AG08395 (cell line): ENCODE measurements at regions not wholly inside any gene's neighbourhood (a gene's known extent, or its start where the extent isn't known, plus 50 kb on each side); places are given as distances from the start of the nearest gene placed in this dataset.
"Not testable (repeated sequence)": the region's sequence is repeated elsewhere in the genome, so short reads cannot be mapped to it uniquely, and the experiment has no call there.

Source experiments
- DNase-seq: peaks from one replicate; pipeline ENCODE4 v3.0.0; 2012; ENCODE audit warnings: mixed read lengths, low spot score

GRCh38 chr3:194042927-194043326 lies 93.0 kb upstream of the HES1 start:
- peak; percentile 65 for DNase-seq

- DNase-seq, result peak; percentile 59
Measured at GRCh38 chr3:194043516-194043915, 92.4 kb upstream of the HES1 start.

GRCh38 chr3:194045289-194045688 lies 90.7 kb upstream of the HES1 start:
- no peak for DNase-seq

GRCh38 chr3:194045919-194046318 lies 90.0 kb upstream of the HES1 start:
- DNase-seq, result no peak

GRCh38 chr3:194046531-194046930 lies 89.4 kb upstream of the HES1 start:
- DNase-seq, result no peak

GRCh38 chr3:194046995-194047645 lies 88.8 kb upstream of the HES1 start:
- no peak for DNase-seq

- no peak for DNase-seq
Measured at GRCh38 chr3:194049394-194049793, 86.6 kb upstream of the HES1 start.

DNA sequence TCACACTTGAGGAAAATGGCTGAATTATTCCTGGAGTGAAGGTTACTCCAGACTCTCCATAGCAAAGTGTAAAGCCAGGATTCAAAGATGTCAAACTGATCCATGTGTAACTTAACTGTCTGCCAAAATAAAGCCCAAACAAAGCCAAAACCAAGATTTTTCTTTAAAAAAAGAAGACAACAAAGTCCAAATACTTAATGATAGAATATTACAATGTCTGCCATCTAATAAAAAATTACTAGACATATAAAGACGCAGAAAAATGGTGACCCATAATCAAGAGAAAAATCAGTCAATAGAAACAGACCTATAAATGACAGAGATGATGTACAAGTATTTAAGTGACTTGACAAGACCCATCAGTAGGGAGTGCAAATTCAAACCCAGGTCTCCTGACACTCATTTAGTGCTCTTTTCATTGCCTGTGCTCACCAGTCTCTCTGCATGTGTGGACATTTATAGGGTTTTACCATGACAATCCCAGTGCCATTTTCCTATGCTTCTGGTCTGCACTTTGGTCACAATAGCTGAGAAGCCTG lies 85.1 kb upstream of the HES1 start:
- no peak for DNase-seq

DNA sequence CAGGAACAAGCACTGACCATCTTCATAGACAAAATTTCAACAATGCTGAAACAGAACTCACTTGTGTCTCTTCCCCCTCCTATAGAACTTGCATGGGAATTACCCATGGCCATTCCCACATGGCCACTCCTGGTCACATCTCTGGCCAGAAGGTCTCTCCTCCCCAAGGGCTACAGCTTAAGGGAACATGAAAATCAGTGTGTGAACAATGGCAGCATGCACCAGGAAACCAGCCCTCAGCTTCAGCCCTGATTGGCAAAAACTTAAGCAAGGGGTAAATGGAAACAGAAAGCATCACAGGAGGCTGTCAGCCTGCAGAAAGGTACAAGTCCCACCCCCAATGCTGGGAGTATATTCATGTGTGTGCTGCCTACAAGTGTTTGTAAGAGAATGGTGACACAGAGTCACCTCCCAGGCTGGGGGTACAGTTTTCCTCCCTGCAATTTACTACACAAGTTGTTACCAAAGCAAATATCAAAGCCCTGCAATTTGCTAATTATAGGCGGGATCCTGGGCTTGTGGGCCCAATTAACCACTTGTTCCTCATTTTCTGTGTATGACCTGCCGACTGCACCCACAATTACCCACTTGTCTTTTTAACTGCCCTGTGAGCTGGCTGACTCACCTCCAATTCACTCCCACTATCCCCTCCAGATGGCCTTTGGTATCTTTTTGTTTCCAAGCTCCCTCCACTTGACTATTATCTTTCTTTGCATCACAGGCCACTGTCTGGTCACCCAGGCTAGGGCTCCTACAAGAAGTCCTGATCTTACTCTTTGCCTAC lies 84.4 kb upstream of the HES1 start:
- no peak for DNase-seq

DNA sequence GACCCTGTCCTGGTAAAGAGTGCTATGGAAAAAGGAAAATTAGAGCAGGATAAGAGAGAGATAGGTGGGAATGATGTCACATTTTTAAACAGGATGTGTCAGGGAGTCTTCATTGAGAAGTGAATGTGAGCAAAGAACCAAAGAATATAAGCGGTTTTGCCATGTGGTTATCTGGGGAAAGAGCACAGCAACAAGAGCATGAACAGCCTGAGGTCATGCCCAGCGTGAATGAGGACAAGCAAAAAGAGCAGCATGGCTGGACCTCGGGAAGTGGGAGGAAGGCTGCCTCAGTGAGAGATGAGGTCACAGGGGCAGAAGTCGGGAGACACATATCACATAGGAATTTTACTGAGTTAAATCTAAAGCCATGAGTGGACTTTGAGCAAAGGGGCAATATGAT lies 82.8 kb upstream of the HES1 start:
- no peak for DNase-seq

GRCh38 chr3:194054016-194054415 lies 81.9 kb upstream of the HES1 start:
- DNase-seq, result no peak

- DNase-seq, result no peak
Measured at GRCh38 chr3:194054540-194054939, 81.4 kb upstream of the HES1 start.

- no peak for DNase-seq
Measured at GRCh38 chr3:194054961-194055360, 81.0 kb upstream of the HES1 start.

GRCh38 chr3:194056323-194056722 lies 79.6 kb upstream of the HES1 start:
- DNase-seq, result not testable (repeated sequence)

DNA sequence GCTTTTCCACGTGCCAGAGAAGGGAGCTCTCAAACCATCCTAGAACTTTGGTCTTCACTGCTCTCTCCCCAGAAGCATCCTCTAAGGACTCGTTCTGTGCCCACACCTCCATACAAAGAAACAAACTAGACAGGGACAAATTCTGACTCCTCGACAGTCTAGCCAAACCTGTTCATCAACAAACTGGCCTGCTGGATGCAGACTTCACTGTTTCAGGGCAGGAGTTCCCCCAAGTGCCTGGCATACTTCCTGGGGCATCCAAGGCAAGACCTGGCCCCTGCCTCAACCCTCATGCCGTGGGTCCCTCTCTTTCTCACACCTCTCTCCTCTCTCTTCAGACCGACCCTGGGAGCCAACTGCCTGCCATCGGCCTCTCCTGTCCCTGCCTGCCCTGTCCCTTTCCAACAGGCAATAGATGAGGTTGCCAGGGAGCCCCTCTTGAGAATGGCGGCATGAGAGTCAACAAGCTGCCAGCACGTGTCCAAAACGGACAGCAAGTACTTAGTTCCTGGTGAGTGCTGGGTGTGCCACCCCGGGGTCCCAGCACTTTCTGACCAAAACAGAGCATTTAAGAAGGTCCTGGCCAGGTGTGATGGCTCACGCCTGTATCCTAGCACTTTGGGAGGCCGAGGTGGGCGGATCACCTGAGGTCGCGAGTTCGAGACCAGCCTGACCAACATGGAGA lies 79.1 kb upstream of the HES1 start:
- no peak for DNase-seq

DNA sequence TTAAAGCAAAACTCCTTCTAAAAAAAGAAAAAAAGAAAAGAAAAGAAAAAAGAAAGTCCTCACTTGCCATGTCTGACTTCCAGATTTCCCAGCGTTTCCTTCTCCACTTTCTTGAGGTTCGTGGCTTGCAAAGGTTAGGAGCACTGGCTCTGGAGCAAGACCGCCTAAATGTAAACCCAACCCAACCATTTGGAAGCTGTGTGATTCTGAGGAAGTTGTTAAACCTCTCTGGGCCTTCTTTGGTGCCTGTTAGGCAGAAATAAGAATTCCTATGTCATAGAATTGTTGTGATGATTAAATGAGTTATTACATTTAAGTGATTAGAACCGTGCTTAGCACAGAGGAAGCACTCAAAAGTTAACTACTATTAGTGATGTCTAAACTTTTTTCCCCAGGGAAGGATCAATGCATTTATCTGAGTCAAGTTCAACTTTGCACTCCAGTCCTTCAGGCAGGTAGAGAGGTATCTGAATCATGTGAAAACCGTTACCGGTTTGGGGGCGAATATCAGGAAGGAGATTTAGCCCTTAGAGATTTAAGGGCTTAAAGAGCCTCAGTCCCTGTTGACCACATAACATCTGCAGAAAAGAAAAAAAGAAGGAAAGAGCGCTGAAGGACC lies 78.3 kb upstream of the HES1 start:
- DNase-seq, result no peak

GRCh38 chr3:194058189-194058571 lies 77.8 kb upstream of the HES1 start:
- peak; percentile 64 for DNase-seq

- no peak for DNase-seq
Measured at GRCh38 chr3:194058753-194059152, 77.2 kb upstream of the HES1 start.

- DNase-seq, result no peak
Measured at GRCh38 chr3:194061421-194062030, 74.4 kb upstream of the HES1 start.

DNA sequence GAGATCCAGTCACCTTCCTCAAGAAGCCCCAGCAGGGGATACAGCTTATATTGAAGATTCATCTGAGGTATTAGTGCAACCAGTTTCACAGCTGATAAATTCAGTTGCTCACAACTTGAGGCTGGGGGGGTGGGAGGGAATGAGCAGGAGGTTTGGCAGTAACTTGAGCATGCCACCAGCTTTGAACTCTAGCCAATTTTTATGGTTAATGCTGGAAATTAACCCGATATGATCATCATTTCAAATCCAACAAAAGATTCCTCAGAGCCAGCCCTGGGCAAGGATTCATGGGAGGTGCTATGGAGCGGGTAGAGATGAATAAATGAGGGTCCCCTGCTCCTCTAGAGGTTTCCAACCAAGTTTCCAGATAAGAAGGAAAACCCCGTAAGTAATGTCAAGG lies 73.1 kb upstream of the HES1 start:
- no peak for DNase-seq

DNA sequence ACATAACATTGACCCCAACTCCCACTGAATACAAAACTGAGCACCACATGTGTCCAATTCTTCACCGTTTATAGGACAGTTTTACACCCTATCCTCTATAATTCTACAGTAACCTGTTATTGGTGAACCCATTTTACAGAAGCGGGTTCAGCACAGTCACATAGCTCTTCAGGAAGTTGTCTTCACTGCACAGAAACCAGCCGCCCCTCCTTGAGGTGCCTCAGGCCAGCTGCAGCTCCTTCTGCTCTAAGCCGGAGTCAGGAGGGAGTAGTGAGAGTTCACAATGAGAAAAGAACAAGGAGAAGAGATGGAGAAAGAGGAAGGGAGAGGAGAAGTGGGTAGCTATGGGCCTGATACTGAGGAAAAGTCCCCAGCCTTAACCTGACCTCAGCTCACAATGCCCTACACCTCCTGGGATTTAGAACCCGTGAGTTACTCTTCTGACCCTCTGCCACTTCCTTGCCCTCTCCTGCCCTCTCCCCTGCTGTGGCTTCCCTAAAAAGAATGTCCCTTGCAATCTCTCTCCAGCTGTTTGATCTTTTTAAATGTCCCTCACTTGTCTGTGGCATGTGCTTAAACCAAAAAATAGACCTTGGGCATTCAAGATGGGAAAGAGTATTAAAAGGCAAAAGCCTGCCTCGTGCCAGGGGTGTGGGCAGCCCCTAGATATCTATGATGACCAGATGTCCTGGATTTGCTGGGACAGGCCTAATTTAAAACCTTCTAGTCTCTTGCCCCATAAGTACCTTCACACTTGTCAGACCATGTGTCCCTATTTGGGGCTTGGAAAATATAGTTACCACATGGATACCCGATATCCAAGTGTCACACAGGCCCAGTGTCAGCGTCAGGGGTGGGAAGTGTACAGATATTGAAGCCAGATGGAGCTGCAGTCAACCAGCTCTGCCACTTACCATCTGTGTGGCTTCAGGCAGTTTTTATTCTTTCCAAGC lies 71.3 kb upstream of the HES1 start:
- no peak for DNase-seq
